OCI-LY1 (cell line): ENCODE measurements at regions not wholly inside any gene's neighbourhood (a gene's known extent, or its start where the extent isn't known, plus 50 kb on each side); places are given as distances from the start of the nearest gene placed in this dataset.

Experiments
- EZH2 ChIP-seq: fragments of 200-600 bp; sonication (generic), shearing (Covaris generic); IDR thresholded peaks from 2 replicates; pipeline ENCODE4 v1.8.0; 2017; ENCODE audit warnings: borderline replicate concordance, mixed run types, mild to moderate bottlenecking, antibody characterized with exemption, low read length, moderate library complexity, mixed read lengths
- TF ChIP-seq, protein P1 (sequence below): fragments of 200-600 bp; sonication (generic), shearing (Covaris generic); IDR thresholded peaks from 2 replicates; pipeline ENCODE4 v1.5.1; 2017; ENCODE audit warnings: mild to moderate bottlenecking, antibody characterized with exemption, low read length, moderate library complexity, mixed read lengths

DNA sequence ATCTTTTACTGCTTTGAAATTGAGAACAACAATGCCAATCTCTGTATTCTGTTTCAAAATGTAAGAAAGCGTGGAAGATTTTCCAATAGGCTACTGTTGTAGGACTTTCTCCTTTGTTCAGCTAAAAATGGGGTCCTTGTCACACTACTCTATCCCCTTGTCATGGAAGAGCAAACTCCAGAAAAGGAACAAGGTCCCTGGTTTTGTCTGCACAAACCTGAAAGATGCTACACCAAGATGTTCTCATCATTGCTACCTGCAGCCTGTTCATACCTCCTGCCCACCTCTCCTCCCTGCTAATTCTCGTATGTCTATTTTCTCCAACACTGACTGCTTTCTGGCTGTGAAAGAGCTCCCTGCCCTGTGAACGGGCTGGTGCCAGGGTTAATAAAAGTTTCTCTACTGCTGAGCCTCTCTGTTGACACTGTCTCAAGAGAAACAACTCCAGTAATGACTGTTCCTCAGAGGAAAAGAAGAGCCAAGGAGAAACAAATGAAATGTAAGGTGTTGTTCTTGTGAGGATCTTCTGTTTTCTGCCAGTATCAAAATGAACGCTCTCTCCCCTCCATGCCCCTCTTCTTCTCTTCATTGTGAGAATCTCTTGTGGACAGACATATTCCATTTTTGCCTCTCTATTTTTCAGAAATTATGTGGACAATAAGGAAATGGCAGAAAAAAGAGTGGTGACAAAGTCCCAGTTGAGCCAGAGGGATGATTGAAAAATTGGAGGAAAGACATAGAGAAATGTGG is 287.1 kb downstream of the ADGB start:
- TF ChIP-seq, protein P1, sequence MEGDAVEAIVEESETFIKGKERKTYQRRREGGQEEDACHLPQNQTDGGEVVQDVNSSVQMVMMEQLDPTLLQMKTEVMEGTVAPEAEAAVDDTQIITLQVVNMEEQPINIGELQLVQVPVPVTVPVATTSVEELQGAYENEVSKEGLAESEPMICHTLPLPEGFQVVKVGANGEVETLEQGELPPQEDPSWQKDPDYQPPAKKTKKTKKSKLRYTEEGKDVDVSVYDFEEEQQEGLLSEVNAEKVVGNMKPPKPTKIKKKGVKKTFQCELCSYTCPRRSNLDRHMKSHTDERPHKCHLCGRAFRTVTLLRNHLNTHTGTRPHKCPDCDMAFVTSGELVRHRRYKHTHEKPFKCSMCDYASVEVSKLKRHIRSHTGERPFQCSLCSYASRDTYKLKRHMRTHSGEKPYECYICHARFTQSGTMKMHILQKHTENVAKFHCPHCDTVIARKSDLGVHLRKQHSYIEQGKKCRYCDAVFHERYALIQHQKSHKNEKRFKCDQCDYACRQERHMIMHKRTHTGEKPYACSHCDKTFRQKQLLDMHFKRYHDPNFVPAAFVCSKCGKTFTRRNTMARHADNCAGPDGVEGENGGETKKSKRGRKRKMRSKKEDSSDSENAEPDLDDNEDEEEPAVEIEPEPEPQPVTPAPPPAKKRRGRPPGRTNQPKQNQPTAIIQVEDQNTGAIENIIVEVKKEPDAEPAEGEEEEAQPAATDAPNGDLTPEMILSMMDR: no peak
- TF ChIP-seq EZH2: no peak
